Activated B cell treated with CpG ODN at 0.5 μM for 24 hours (primary cell): ENCODE measurements at regions not wholly inside any gene's neighbourhood (a gene's known extent, or its start where the extent isn't known, plus 50 kb on each side); places are given as distances from the start of the nearest gene placed in this dataset.

Experiments
- ATAC-seq: fragments of 200-7000 bp; cut with Tn5 transposase; one replicate; pipeline ENCODE4 v1.10.0; 2021; ENCODE audit warnings: low read depth, mild to moderate bottlenecking, moderate library complexity
- CTCF ChIA-PET: fragments of 350-600 bp; sonication (Branson Sonifier 250); formaldehyde crosslinking; loops from one replicate; lab custom pipeline; 2021; ENCODE audit warnings: antibody characterized with exemption; lab: Charles Lee
- POLR2A ChIA-PET: fragments of 350-600 bp; sonication (Branson Sonifier 250); formaldehyde crosslinking; loops from one replicate; lab custom pipeline; 2021; ENCODE audit warnings: antibody characterized with exemption; lab: Charles Lee
- DNase-seq: peaks from one replicate; pipeline ENCODE4 v3.0.0; 2022
- H3K27ac Mint-ChIP-seq: one replicate; pipeline ENCODE4 v1.8.0; 2020; ENCODE audit warnings: mixed read lengths
- H3K27me3 Mint-ChIP-seq: one replicate; pipeline ENCODE4 v1.8.0; 2021; ENCODE audit warnings: mixed read lengths
- H3K36me3 Mint-ChIP-seq: one replicate; pipeline ENCODE4 v1.8.0; 2021; ENCODE audit warnings: low read depth, mixed read lengths
- H3K4me1 Mint-ChIP-seq: one replicate; pipeline ENCODE4 v1.8.0; 2021; ENCODE audit warnings: mixed read lengths
- H3K4me3 Mint-ChIP-seq: one replicate; pipeline ENCODE4 v1.8.0; 2020; ENCODE audit warnings: mild to moderate bottlenecking, mixed read lengths
- H3K9me3 Mint-ChIP-seq: one replicate; pipeline ENCODE4 v1.8.0; 2020; ENCODE audit warnings: mixed read lengths
- CTCF ChIP-seq: fragments of 200-600 bp; IDR thresholded peaks from one replicate; pipeline ENCODE4 v1.8.0; 2022; ENCODE audit warnings: antibody characterized with exemption, mild to moderate bottlenecking
- intact Hi-C: fragments of 100-400 bp; cut with micrococcal nuclease; formaldehyde crosslinking; loops from one replicate; pipeline ENCODE4 v1.15.1; 2024

DNA sequence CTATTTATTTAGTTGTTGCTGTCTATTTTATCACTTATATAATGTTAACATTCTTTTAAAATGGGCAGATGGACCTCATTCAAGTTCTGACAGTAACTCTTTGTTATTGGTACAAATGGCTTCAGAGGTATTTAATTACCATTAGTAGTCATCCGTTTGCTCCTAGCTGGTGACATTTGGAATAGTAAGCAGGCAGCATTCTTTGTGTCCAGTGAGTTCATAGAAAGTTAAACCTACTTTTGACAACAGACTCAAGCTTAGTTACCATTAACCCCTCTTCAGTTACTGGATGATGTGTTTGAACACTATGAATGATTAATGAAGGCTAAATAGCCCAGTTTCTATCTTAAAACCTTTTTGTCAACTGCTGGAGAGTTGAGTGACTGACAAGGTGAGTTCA is 500.7 kb upstream of the ATP11B start:
- ATAC-seq: no peak
- Mint-ChIP-seq H3K27ac (no peak overlapping the region), H3K27me3 (no peaks in the 10 kb centered on the region), H3K9me3 (no peaks in the 10 kb centered on the region), H3K4me3 (no peak overlapping the region), H3K36me3 (no peaks in the 10 kb centered on the region), H3K4me1 (no peaks in the 10 kb centered on the region)
- DNase-seq: no peak
- CTCF ChIA-PET: no interaction called here
- POLR2A ChIA-PET: no interaction called here
- TF ChIP-seq CTCF: no peak
- intact Hi-C loops: no loop called here

DNA sequence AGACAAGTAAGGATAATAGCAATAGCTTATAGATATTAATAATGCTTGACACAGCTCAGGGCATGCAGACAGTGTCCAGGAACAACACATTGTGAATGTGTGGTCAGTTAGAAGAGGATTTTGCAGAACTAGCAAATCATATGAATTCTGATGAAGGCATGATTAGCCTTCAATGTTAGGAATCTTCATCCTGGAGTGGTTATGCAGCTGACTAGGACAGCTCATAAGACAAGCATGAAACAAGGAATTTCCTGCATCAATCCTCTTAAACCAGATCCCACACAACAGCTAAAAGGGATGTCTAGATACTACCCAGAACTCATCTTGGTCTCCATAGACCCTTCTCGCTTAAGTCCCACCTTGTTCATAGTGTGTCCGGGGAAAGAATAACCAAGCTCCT is 499.0 kb upstream of the ATP11B start:
- Mint-ChIP-seq H3K27me3 (no peaks in the 10 kb centered on the region), H3K9me3 (no peaks in the 10 kb centered on the region), H3K36me3 (no peaks in the 10 kb centered on the region), H3K27ac (no peak overlapping the region), H3K4me3 (no peak overlapping the region), H3K4me1 (no peaks in the 10 kb centered on the region)
- ATAC-seq (no peak), DNase-seq (no peak)
- POLR2A ChIA-PET: no interaction called here
- CTCF ChIA-PET: no interaction called here
- intact Hi-C loops: no loop called here
- TF ChIP-seq CTCF: no peak

DNA sequence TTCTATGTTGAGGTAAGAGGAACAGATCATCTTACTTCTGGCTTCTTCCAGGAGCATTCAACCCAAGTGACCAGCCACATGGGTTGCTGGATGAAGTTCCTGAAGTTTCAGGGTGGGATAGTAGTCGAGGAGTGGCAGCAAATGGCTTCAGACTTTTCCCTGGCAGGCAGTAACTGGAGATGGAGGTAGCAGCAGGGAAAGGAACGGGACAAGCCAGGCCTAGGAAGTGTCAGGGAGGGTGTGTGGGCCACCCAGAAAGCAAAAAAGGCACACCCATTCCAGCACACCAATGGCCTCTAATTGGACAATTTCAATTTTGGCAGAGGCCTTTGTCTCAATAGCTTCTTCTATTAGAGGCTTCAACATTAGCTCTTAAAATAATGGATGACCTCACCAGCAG is 498.6 kb upstream of the ATP11B start:
- intact Hi-C loops: no loop called here
- ChIA-PET CTCF (no interaction called here), POLR2A (no interaction called here)
- ATAC-seq: no peak
- Mint-ChIP-seq H3K36me3 (no peaks in the 10 kb centered on the region), H3K4me1 (no peaks in the 10 kb centered on the region), H3K27me3 (no peaks in the 10 kb centered on the region), H3K9me3 (no peaks in the 10 kb centered on the region), H3K27ac (no peak overlapping the region), H3K4me3 (no peak overlapping the region)
- DNase-seq: no peak
- TF ChIP-seq CTCF: no peak

GRCh38 chr3:182300266-182300665 is 493.0 kb upstream of the ATP11B start:
- Mint-ChIP-seq H3K27me3 (no peaks in the 10 kb centered on the region), H3K9me3 (no peaks in the 10 kb centered on the region), H3K27ac (no peak overlapping the region), H3K36me3 (no peaks in the 10 kb centered on the region), H3K4me1 (no peaks in the 10 kb centered on the region), H3K4me3 (no peak overlapping the region)
- ChIA-PET POLR2A (no interaction called here), CTCF (no interaction called here)
- ATAC-seq: no peak
- TF ChIP-seq CTCF: no peak
- intact Hi-C loops: no loop called here
- DNase-seq: no peak

- H3K9me3 Mint-ChIP-seq: no peaks in the 10 kb centered on the region
- H3K27ac Mint-ChIP-seq: no peak overlapping the region
- POLR2A ChIA-PET: no interaction called here
- no peak for TF ChIP-seq CTCF
- H3K27me3 Mint-ChIP-seq: no peaks in the 10 kb centered on the region
- intact Hi-C loops: no loop called here
- H3K36me3 Mint-ChIP-seq: no peaks in the 10 kb centered on the region
- H3K4me1 Mint-ChIP-seq: no peaks in the 10 kb centered on the region
- no peak overlapping the region for H3K4me3 Mint-ChIP-seq
- CTCF ChIA-PET: no interaction called here
- DNase-seq: no peak
- no peak for ATAC-seq
Measured at GRCh38 chr3:182303169-182303568, 490.1 kb upstream of the ATP11B start.
